GM21737 (cell line): ENCODE measurements at regions not wholly inside any gene's neighbourhood (a gene's known extent, or its start where the extent isn't known, plus 50 kb on each side); places are given as distances from the start of the nearest gene placed in this dataset.
"Not testable (repeated sequence)": the region's sequence is repeated elsewhere in the genome, so short reads cannot be mapped to it uniquely, and the experiment has no call there.

ENCODE experiments used
- ATAC-seq: cut with Tn5 transposase; IDR thresholded peaks from one replicate; pipeline ENCODE4 v1.9.1; 2021; ENCODE audit warnings: mild to moderate bottlenecking, moderate library complexity; ENCODE audit not compliant: unreplicated experiment

DNA sequence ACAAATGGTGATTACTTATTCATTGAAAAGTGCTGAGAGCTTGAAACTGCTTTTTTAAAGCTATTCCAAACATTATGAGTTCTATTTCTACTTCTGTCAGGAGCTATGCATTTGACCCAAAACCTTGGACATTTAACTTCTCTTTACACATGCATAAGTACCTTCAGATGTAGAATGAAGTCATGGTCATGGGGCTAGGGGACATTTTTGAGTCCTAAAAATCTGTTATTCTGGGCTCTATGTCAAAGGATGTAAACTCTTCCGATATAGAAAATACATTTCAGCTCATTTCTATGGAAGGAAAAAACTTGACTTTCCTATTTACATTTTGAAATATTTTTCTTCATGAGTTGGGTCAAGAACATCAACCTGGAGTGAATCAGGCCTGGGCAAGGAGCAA, 179.5 kb upstream of the CXCL12 start:
- ATAC-seq = no peak

DNA sequence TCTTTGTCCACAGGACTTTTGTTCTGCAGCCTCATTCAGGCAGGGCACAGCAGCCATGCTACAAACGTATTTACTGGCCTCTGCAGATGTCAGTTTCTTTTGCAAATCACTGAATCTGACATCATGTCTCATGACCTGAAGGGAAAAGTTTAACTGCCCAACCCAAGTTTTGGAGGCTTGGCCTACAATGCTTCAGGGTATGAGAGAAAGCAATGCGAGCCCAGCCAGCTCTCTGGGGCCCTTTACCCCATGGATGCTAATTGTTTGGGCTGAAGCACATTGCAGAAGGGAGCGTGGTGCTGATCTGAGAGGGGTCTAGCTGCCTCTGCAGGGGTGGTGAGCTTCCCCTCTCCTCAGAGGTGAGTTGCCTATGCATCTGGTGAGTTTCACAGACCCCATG, 179.9 kb upstream of the CXCL12 start:
- no peak for ATAC-seq

DNA sequence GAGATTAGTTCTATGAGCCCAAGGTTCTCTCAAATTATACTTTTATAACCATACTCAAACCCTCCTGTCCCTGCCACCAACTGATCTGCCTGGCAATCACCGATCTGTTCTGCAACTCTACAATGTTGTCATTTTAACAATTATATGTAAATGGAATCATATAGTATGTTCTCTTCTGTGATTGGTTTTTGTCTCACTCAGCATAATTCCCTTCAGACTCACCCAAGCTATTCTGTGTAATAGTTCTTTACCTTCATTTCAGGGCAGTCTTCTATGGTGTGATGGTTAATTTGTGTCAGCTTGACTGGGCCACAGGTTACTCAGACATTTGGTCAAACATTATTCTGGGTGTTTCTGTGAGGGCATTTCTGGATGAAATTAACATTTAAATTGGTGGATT, 181.9 kb upstream of the CXCL12 start:
- no peak for ATAC-seq

- ATAC-seq = no peak
These were observed 182.6 kb upstream of the CXCL12 start for GRCh38 chr10:44567471-44567870.

- ATAC-seq = no peak
These were observed 184.5 kb upstream of the CXCL12 start for GRCh38 chr10:44569193-44570091.

DNA sequence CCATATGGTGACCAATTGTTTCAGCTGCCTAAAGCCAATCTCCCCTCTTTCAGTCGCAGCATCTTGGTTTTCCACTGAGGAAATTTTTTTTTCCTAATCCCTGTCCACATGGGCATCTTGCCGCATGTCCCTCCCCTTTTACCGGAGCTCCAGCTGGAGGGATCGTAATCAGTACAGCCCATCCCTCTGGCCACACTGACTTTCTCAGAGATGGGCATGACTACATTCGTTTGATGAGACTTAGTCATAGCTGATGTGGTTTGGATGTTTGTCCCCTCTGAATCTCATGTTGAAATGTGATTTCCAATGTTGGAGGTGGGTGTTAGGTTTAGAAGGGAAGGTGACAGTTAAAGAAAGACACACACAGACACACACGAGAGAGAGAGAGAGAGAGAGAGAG, 186.8 kb upstream of the CXCL12 start:
- ATAC-seq = no peak

DNA sequence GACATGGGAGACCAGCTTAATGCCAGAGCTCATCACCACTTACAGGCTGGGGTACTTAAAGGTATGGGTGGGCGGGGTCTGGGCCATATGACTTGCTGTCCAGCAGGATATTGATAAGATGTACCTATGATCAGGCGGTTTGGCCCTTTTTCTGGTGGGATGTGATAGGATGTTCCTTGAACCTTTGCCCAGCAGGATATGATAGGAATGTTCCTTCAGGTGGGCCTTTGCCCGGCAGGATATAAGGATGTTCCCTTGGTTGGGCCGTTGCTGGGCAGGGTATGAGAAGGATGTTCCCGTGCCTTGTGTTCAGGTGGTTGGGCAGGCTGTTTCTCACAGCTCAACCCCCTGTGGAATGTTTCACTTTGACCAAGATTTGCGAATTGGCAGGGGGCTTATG, 187.2 kb upstream of the CXCL12 start:
- ATAC-seq = no peak

DNA sequence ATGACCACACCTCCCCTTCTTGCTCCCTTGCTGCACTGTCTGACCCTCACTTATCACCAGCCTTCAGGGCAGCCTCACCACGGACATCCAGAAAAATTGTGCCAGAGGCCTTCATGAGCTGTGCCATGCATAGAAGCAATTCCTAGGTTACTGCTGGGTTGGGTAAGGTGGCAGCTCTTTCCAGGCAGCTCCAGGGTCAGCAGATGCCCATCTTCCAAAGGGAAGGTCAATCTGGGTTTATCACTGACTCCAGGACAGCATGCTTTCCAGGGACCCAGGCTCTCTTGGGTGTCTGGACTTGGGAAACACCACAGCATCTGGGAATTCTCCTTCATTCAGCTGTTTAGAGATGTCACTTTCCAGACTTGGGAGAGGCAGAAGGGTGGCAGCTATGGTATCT, 188.9 kb upstream of the CXCL12 start:
- no peak for ATAC-seq

DNA sequence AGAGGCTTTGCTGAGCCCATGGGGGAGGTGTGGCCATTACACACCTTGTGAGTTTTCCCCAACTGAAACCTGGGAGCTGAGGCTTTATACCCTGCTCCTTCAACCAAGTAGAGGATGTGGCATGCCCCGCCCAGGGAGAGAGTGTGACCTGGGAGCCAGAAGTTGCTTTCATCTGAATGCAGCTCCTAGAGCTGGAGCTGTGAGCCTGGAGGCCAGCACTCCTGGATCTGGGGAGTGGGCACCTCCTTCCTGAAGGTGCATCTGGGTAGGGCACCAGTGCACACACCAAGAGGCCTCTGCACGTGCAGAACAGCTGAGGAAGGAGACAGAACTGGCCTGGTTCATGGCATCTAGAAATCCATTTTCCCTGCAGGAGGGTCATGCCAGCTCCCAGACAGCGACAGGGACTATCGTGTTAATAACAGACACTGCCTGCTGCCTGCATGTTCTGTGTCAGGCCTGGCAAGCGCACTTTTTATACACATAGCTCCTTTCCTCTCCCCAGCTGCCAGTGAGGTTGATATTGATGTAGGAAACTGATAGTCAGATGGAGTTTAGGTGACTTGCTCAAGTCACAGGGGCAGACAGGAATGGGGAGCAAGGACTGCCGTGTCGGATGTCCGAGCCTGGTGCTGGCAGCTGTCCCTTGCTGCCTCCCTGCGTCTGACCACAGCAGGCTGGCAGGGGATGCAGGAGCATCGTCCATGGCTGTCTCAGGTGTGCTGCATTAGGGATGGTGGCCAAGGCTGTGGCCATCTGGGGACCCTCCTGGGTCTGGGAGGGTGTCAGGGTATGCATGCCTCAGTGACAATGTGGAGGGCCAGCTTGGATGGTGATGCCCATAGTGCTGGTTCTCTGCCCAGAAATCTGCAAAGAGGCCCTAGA, 189.9 kb upstream of the CXCL12 start:
- no peak for ATAC-seq

GRCh38 chr10:44575601-44576380, 190.9 kb upstream of the CXCL12 start:
- ATAC-seq = no peak

- no peak for ATAC-seq
These were observed 191.8 kb upstream of the CXCL12 start for GRCh38 chr10:44576702-44577191.

- no peak for ATAC-seq
These were observed 192.6 kb upstream of the CXCL12 start for GRCh38 chr10:44577533-44577932.

GRCh38 chr10:44578271-44578670, 193.4 kb upstream of the CXCL12 start:
- ATAC-seq = no peak

GRCh38 chr10:44578963-44579362, 194.1 kb upstream of the CXCL12 start:
- not testable (repeated sequence) for ATAC-seq

- ATAC-seq = no peak
These were observed 197.1 kb upstream of the CXCL12 start for GRCh38 chr10:44581996-44582395.

GRCh38 chr10:44587488-44588318, 202.8 kb upstream of the CXCL12 start:
- no peak for ATAC-seq

DNA sequence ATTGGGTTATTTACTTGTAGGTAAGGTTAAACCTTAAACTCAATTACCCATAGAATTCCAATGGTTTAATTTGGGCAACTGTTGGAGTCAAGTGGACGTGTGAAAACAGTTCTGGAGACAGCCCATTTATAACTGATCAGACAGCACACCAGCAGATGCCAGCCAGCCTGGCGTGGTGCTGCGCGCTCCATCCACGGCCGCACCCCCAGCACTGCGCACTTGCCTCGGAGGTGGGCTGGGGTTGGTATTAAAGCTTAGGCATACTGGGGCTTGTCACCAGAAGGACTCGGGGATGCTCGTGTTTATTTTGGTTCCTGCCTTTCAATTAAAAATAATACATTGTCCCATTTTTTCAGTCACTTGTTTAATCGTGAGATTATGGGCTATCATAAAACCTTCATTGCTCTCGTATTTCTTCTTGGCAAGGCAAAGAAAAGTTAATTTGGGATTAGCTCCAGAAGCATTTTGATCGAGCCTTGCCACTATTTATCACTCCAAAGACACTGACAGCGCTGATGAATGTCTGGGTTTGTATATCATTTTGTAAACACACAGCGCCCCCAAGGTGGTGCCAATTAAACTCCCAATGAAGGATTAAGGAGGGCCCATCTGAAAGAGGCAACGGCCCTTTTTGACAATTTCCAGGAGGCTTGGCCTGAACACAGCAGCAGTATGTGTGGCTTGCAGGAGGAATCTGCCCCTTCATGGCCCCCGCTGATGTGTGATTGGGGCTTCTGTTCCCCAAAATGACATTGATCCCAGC, 204.5 kb upstream of the CXCL12 start:
- no peak for ATAC-seq

DNA sequence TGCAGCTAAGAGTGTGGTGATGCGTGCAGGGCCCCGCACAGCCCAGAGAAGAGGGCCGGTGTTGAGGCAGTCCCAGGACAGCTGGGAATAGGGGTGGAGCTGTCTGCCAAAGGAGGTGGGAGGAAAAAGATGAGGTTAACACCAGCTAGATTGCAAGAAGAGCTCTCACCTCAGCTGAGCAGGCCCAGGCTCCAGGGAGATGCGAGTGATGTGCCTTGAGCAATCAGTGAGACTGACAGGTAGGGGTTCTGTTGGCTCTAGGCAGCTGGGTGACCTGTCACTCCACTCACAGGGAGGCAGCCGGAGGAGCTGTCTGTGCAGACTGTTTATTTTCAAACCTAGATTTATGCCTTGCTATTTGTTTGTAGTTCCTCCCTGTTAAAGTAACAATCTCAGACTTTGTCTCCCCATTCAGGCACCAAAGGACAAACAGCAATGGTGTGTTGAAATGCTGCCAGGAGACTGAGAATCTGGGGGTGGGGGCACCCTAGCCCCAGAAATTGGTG, 205.1 kb upstream of the CXCL12 start:
- ATAC-seq = no peak

- ATAC-seq = no peak
These were observed 207.0 kb upstream of the CXCL12 start for GRCh38 chr10:44591911-44592310.
